Gastroesophageal sphincter (tissue), 3 donors: ENCODE measurements at regions not wholly inside any gene's neighbourhood (a gene's known extent, or its start where the extent isn't known, plus 50 kb on each side); places are given as distances from the start of the nearest gene placed in this dataset.

Source experiments
- POLR2A ChIP-seq, 2 donors: fragments of 450-650 bp; IDR thresholded peaks; one replicate each; pipeline ENCODE4 v1.6.1; 2017; ENCODE audit warnings: antibody characterized with exemption in 2 of 2, mild to moderate bottlenecking in 2 of 2, moderate library complexity in 1 of 2
- TF ChIP-seq, protein P1 (sequence below), 4 experiments: fragments of 200-600 bp in 2 of 4; fragments of 450-650 bp in 2 of 4; sonication (generic) in 1 of 4; IDR thresholded peaks; one replicate each; pipeline ENCODE4 v1.5.1; 2017 to 2019; ENCODE audit warnings: antibody characterized with exemption in 4 of 4, mild to moderate bottlenecking in 2 of 4, moderate library complexity in 2 of 4

DNA sequence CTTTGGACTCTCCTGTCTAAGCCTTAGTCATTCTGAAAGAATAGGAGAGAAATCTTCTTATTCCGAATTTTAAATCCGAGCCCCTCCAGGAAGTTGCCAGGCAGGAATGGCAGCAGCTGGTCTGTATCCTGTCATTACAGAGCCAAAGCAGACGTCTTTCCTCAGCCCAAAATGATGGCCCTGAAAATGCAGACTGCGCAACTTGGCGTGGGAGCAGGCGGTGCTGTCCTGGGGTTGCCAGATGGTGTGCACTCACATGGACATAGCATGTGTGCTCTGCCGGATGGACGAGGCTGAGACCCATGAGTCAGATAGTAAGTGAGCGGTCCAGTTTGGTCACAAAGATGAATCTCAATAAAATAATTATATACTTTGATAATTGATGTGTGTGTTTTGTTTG lies 410.4 kb downstream of the KCTD16 start:
- TF ChIP-seq, protein P1, sequence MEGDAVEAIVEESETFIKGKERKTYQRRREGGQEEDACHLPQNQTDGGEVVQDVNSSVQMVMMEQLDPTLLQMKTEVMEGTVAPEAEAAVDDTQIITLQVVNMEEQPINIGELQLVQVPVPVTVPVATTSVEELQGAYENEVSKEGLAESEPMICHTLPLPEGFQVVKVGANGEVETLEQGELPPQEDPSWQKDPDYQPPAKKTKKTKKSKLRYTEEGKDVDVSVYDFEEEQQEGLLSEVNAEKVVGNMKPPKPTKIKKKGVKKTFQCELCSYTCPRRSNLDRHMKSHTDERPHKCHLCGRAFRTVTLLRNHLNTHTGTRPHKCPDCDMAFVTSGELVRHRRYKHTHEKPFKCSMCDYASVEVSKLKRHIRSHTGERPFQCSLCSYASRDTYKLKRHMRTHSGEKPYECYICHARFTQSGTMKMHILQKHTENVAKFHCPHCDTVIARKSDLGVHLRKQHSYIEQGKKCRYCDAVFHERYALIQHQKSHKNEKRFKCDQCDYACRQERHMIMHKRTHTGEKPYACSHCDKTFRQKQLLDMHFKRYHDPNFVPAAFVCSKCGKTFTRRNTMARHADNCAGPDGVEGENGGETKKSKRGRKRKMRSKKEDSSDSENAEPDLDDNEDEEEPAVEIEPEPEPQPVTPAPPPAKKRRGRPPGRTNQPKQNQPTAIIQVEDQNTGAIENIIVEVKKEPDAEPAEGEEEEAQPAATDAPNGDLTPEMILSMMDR (IDR thresholded peaks at IDR 0.05), result no peak
- no peak for TF ChIP-seq POLR2A (IDR thresholded peaks at IDR 0.05)
